ENCODE measurements at regions not wholly inside any gene's neighbourhood (a gene's known extent, or its start where the extent isn't known, plus 50 kb on each side); places are given as distances from the start of the nearest gene placed in this dataset.
"Not testable (repeated sequence)": the region's sequence is repeated elsewhere in the genome, so short reads cannot be mapped to it uniquely, and the experiment has no call there.

DNA sequence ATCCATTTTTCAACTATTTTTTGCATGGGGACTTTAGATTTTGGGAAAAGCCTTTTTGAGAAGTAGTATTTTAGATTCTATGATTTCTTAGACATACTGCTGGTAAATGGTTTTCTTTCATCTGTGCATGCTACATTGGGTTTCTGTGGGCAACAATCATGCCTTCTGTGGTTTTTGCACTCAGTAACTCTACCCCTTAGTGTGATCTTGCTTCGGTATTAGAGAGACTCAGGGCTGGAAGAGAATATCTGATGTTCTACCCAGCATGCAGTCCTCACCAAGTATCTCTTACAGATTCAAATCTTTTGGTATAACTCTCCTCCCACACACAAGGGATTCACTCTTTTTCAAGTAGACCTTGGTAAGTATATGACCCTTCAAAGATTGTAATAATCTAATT, 183.0 kb downstream of the PMAIP1 start:
- no peak for DNase-seq
- intact Hi-C loops (cut with micrococcal nuclease): no loop called here
- ATAC-seq: no peak

DNA sequence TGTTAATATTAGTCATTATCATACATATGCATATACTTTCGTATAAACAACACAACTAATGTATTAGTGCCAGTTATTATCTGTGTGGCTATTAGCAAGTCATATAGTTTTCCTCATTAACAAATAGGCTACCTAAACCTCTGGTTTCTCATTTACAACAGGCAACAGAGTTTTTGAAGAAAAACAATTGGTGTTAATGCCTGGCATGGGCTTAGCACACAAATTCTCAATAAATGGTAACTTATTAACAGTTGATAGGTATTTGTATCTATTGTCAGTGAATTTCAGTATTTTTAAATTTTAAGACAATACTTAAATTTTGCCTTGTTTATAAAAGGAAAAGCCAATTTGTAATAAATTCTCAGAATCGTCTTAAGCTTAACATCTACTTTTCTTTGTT, 182.5 kb downstream of the PMAIP1 start:
- DNase-seq (no peak), ATAC-seq (no peak)

DNA sequence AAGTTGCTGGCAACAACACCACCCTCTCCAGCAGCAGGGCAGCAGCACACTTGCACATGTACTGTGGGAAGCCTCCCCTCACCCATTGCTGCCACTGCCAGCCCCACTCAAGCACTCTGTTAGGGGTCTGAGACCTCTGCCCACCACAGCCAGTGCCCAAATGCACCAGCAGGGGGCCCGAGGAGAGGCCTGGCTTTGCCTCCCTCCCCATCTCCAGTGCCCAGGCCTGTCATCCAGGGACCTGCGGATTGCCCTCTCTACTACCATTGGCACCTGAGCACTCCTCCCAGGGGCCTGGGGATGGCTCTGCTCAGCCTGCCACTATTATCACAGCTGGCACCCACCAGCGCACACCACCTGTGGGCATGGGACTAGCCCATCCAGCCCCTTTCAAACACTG, 175.7 kb downstream of the PMAIP1 start:
- no peak for ATAC-seq
- intact Hi-C loops (cut with micrococcal nuclease): no loop called here
- no peak for DNase-seq

More for the DNA sequence above, 182.5 kb downstream of the PMAIP1 start:
- intact Hi-C loops (cut with micrococcal nuclease): no loop called here

DNA sequence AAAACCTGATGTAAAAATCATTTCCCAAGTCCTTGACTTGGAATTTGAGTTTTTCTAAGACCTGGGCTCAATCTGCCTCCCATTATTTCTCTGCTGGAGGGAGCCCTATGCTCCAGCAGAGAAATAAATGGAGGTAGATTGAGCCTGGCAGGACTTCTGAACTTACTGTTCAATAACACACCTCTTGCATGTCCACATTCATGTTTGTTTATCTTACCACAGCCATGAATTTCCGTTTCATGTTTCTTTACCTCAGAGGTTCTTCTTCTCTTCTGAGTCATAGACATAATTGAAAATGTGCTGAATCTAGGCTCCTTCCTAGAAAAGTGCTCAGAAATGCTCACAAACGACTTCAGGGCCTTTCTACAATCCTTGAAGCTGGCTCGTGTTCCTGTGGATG, 170.8 kb downstream of the PMAIP1 start:
- ATAC-seq: no peak
- intact Hi-C loops (cut with micrococcal nuclease): no loop called here
- no peak for DNase-seq

DNA sequence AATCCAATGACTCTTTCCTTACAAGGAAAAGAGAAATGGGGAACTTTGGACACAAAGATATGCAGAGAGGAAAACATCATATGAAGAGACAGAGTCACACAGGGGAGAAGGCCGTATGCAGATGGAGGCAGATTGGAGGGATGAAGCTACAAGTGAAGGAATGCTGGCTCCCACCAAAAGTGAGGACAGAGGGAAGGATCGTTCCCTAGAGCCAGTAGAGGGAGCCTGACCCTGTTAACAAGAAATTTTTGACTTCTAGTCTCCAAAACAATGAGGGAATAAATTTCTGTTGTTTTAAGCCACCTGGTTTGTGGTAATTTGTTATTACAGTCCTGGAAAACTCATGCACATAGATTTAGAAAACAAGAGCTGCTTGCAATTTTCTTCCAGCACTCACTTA, 169.3 kb downstream of the PMAIP1 start:
- DNase-seq: no peak
- ATAC-seq: no peak
- intact Hi-C loops (cut with micrococcal nuclease): no loop called here

DNA sequence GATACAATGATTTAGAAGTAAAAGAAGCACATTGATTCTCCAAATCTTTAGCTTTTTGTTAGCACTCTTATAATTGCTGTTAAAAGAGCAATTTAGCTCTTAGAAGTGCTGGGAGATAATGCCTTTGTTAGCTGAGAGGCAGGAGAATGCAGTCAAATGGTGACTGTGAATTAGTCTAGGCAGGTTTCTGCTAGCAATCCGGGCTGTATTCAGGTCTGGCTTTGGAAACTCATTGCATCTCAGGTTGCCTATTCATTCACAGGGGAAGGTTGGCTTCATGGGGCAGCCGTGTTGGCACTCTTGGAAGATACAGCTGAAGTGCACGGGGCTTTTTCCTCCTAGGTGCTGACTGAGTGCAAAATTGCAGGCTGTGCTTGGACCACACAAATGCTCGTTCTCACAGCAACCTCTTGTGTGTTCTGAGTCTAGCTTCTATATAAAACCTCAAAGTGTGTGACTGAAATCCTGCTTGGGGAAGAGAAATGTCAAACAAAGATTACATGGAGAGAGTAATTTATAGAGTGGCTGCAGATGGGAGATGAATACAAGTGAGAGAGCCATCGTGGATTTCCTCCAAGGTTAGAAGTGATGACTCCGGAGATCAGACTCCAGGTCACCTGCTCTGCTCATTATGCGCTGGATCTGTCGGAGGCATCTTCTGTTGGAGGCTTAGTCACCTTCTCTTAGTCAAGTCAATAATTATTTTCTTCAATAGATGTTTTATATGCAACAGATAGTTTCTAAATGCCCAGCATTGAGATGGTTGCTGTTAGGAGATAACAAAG, 167.8 kb downstream of the PMAIP1 start:
- DNase-seq (no peak), ATAC-seq (no peak)
- intact Hi-C loops (cut with micrococcal nuclease): no loop called here

DNA sequence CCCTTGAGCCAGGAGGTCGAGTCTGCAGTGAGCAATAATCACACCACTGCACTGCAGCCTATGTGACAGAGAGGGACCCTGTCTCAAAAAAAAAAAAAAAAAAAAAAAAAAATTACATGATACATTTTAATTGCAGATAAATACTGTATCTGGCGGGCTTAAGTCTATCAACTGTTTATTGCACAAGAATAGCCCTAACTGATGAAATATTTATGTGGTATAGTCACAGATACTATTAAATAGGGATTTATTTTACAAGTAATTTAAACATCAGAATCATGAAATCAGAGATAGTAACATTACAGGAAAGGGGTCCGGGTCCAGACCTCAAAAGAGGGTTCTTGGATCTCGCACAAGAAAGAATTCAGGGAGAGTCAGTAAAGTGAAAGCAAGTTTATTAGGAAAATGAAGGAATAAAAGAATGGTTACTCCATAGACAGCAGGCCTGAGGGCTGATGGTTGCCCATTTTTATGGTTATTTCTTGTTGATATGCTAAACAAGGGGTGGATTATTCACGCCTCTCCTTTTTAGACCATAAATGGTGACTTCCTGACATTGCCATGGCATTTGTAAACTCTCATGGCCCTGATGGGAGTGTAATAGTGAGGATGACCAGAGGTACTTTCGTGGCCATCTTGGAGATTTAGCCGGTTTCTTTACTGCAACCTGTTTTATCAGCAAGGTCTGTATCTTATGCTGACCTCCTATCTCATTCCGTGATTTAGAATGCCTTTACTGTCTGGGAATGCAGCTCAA, 166.6 kb downstream of the PMAIP1 start:
- ATAC-seq (no peak), DNase-seq (no peak)
- intact Hi-C loops (cut with micrococcal nuclease): no loop called here

DNA sequence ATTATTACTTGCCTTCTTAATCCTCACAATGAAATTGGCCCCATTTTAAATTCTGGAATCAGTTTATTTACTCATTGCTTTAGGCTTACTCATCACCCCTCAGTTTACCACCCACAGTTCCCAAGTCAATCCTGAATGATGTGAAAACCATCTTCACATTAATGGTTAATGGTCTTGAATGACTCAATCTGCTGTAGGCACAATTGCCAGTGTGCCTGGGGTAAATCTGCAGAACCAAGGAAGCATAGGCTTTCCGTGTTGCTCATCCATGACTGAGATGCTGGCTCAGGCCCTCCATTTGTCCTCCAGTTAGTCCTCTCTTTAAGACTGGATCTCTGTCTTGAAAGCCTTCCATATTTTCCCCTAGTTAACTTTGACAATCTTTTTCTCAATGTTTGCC, 164.5 kb downstream of the PMAIP1 start:
- DNase-seq (no peak), ATAC-seq (no peak)
- intact Hi-C loops (cut with micrococcal nuclease): no loop called here

DNA sequence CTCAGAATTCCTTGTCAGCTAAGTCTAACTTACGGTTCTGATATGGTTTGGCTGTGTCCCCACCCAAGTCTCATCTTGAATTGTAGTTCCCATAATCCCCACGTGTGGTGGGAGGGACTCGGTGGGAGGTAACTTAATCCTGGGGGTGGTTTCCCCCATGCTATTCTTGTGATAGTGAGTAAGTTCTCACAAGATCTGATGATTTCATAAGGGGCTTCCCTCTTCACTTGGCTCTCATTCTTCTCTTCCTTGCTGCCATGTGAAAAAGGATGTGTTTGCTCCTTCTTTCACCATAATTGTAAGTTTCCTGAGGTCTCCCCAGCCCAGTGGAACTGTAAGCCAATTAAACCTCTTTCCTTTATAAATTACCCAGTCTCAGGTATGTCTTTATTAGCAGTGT, 163.0 kb downstream of the PMAIP1 start:
- intact Hi-C loops (cut with micrococcal nuclease); ATAC-seq; DNase-seq: not testable (repeated sequence)

DNA sequence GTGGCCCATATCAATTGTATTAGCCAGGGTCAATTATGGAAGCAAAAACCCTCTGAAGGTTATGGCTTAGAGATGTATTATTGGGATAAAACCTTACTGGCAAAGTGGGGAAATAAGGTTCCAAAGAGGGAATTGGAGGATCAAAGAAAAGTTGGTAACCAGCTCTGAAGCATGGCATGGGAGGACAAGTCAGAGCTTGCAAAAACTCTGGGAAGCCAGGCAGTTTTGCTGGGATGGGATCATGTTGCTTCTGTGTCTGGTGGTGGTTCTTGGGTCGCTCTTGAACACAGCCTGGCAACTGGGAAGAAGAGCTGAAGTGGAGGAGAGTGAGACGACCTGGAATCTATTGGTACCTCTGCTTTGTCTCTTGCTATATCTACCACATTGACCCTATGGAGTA, 162.6 kb downstream of the PMAIP1 start:
- no peak for ATAC-seq

DNA sequence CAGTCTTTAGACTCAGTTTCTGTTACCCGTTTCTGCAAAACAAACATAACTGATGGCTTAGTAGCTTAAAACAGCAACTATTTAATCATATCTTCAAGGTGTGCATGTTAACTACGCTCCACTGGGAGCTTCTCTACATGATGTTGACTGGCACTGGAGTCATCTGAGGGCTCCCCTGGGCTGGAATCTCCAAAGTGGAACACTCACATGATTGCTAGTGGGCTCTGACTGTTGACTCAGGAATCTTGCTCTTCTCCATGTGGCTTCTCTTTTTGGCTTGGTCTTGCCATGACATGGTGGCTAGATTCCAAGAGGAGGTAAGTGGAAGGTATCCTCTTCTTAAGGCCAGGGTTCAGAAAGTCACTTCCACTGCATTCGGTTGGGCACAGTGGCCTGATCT, 160.8 kb downstream of the PMAIP1 start:
- intact Hi-C loops (cut with micrococcal nuclease): no loop called here
- DNase-seq (no peak), ATAC-seq (no peak)

More for the DNA sequence above, 162.6 kb downstream of the PMAIP1 start:
- no peak for DNase-seq
- intact Hi-C loops (cut with micrococcal nuclease): no loop called here

DNA sequence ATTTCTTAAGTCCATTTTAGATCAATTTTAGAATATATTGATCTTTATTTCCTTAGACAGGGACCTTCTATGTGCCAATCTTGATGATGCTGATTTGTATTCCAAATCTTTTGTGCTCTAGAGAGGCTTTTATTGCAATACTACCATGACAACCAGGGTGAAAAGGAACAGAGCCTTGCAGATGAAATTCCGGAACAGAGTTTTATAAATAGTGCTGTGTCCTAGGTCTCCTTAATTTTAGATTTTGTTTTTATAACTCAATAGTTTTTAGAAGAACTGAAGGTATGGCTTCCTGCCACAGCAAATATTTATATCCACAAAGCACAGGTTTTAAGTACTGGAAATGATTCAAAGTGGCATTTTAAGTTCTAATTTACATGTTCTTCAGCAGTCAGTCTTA, 160.2 kb downstream of the PMAIP1 start:
- ATAC-seq (no peak), DNase-seq (no peak)
- intact Hi-C loops (cut with micrococcal nuclease): no loop called here

DNA sequence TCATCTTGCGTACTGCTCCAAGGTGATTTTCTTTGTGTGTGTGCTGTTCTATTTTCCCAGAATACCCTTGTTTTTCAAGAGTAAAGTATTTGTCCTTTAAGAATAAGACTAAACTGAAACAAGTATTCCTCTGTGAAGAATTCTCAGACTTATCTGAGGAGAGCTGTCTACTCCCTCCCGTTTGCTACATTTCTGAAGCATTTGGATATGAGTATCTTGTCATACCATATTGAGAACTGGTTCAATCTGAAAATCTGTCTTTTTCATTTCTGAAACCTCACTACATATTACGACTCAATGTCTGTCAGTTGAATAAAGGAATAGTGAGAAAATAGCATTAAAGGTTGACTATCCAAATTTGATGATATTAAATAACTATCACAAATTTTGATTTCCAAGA, 159.4 kb downstream of the PMAIP1 start:
- DNase-seq (no peak), ATAC-seq (no peak)
- intact Hi-C loops (cut with micrococcal nuclease): no loop called here

DNA sequence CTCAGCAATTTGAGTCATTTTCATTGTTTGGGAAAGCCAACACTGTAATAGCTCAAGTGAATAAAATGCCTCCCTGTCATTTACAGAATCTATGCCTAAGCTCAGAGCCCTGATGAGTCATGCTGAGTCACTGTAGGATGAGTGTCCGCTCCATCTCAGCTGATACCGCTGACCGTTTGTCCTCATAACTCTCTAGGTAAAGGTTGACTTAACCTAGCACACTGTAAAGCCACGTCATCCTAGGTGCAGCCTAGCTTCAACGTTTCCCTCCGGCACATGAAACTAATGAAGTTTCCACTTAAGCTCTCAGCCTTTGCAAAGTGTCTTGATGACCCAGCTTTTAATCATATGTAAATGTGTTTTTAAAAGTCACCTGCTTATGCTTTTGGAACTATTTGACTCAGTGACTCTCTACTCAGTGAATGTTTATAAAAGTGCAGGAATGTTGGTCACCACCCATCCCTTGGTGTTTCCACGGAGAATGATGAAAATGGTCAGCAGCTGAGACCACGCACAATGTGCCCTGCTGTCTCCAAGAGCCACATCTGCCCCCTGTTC, 154.0 kb downstream of the PMAIP1 start:
- no peak for DNase-seq
- ATAC-seq: no peak
- intact Hi-C loops (cut with micrococcal nuclease): no loop called here

DNA sequence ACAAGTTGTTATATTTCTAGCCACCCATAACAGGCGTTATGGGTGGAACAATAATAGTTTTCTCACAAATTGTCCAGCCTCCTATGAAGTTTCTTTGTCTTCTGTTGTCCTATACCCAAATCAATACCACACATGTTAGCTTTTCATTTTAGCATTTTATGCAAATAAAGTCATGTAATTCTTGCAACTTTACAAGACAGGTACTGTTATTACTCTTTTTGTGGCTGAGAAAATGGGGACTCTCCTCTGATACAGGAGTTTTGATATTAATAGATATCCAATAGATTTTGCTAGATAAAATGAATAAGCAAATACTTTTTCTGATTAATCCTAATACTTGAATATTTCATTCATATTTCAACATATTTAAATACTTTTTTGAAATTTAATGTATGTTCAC, 151.0 kb downstream of the PMAIP1 start:
- DNase-seq (no peak), ATAC-seq (no peak)
- intact Hi-C loops (cut with micrococcal nuclease): no loop called here

DNA sequence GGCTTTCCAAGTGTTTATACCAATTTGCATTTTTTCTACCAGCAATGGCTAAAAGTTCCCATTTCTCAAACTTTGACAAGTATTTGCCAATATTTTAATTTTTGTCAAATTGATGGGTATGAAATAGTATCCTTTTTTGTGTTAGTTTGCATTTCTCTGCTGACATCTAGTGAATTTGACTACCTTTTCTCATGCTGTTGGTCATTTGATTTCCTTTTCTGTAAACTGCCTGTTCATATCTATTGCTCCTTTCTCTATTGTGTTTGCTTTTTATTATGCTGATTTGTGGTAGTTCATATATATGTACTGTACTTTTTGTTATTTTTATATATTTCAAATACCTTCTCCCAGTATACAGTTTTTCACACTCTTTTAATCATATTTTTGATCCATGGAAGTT, 149.4 kb downstream of the PMAIP1 start:
- ATAC-seq (no peak), DNase-seq (no peak)
- intact Hi-C loops (cut with micrococcal nuclease): no loop called here

DNA sequence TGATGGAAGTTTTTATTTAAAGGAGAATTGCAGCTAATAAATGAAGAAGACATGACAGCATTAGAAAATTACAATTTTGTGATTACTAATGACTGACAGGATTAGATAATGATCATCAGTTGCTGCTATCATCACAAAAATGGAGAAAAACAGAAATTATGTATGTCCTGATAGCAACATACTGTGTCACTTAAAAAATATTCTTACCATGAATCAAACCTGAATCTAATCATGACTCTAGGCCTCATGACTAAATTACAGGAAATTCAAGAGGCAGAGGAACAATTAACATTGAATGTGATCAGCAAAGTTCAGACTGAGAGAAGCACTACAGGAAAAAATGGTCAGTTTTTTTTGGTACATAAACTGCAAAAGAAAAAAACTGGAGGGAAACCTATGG, 147.8 kb downstream of the PMAIP1 start:
- DNase-seq (no peak), ATAC-seq (no peak)
- intact Hi-C loops (cut with micrococcal nuclease): no loop called here

DNA sequence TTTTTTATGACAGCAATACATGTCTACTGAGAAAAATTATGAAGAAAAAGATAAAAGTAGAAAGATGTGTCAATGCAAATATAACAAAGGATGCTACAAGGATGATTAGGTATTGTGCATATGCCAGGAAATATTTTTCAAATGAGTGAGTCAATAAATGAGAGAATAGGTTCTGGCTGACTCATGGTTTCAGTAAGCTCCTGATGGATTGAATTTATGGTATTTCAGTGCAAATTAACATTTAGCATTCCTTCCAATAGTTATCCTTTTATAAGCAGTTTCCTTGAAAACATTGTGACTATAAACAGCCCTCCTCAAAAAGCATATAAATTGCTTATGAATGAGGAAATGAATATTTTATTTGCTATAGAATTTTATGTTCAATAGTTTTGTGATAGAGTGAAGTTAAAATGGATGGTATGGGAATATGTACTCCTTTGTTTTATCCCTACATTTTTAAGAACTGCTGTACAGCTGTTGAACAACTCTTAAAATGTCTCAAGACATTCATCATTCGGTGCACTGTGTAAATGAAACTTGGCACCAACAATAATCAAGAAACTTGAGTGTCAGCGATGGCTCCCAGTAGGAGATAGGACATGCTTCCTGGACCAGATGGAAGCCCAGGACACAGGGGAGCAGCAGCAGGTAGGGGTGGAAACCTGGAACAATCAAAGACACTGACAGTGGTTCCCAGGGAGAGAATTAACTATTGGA, 144.7 kb downstream of the PMAIP1 start:
- DNase-seq (no peak), ATAC-seq (no peak)
- intact Hi-C loops (cut with micrococcal nuclease): no loop called here

DNA sequence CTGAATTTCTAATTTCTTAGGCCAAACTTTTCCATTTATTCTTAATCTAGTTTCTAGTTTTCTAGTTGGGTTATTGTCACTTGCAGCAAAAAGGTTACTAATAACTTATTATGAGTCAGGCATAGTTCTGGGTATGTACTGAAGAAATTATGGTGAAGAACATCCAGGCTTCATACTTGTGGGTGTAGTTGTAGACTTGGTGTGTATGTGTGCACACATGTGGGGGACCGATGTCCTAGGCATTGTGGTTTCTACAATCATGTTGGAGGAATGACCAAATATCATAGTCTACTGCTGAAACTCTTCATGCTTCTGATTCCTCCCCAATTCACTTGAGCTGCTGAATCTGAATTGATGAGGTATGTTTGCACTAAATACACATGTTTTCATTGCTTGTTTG, 141.2 kb downstream of the PMAIP1 start:
- intact Hi-C loops (cut with micrococcal nuclease): no loop called here
- DNase-seq (no peak), ATAC-seq (no peak)

DNA sequence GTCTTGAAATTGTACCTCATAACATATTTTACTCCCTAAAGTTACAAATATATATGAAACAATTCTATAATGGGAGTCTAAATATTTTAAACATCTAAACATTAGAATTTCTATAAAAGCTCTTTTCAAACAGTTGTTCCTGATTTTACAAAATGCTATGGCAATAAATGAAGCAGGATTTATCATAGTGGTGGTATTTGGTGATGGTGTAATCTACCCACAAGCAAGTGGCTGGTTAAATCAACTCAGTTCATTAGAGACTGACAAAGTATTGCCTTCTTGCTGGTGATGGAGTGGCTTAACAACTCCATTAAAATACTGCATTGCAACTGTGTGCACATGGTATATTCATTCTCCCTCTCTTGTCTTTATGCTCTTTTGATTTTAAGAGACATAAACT, 138.9 kb downstream of the PMAIP1 start:
- intact Hi-C loops (cut with micrococcal nuclease): no loop called here
- DNase-seq: no peak
- ATAC-seq: no peak

All from left ventricle myocardium superior (tissue), 1 donor.